Ammon's horn (tissue), 1 donor: ENCODE measurements at regions not wholly inside any gene's neighbourhood (a gene's known extent, or its start where the extent isn't known, plus 50 kb on each side); places are given as distances from the start of the nearest gene placed in this dataset.

Experiments used
- DNase-seq: peaks from one replicate; pipeline ENCODE4 v3.0.0-alpha.2; 2016; ENCODE audit warnings: low spot score

- no peak for DNase-seq
Observed at GRCh38 chr4:108399610-108400265, 220.6 kb upstream of the RPL34 start.

GRCh38 chr4:108398836-108399235 is 221.5 kb upstream of the RPL34 start:
- no peak for DNase-seq

GRCh38 chr4:108398316-108398715 is 222.1 kb upstream of the RPL34 start:
- DNase-seq: no peak

GRCh38 chr4:108397850-108398249 is 222.5 kb upstream of the RPL34 start:
- no peak for DNase-seq

- no peak for DNase-seq
Observed at GRCh38 chr4:108396900-108397497, 223.4 kb upstream of the RPL34 start.

GRCh38 chr4:108395786-108396185 is 224.6 kb upstream of the RPL34 start:
- no peak for DNase-seq

GRCh38 chr4:108393890-108394472 is 225.2 kb upstream of the LEF1 start:
- no peak for DNase-seq

- DNase-seq: no peak
Observed at GRCh38 chr4:108391701-108392455, 223.1 kb upstream of the LEF1 start.

GRCh38 chr4:108385076-108385475 is 216.3 kb upstream of the LEF1 start:
- DNase-seq: no peak

- no peak for DNase-seq
Observed at GRCh38 chr4:108384544-108384943, 215.8 kb upstream of the LEF1 start.

GRCh38 chr4:108383157-108383556 is 214.4 kb upstream of the LEF1 start:
- no peak for DNase-seq

GRCh38 chr4:108382751-108383150 is 214.0 kb upstream of the LEF1 start:
- no peak for DNase-seq

GRCh38 chr4:108378164-108378563 is 209.4 kb upstream of the LEF1 start:
- no peak for DNase-seq

- DNase-seq: no peak
Observed at GRCh38 chr4:108377021-108377420, 208.3 kb upstream of the LEF1 start.

- no peak for DNase-seq
Observed at GRCh38 chr4:108375434-108375833, 206.7 kb upstream of the LEF1 start.

GRCh38 chr4:108372681-108373080 is 203.9 kb upstream of the LEF1 start:
- no peak for DNase-seq

GRCh38 chr4:108371282-108371681 is 202.6 kb upstream of the LEF1 start:
- DNase-seq: no peak

- DNase-seq: no peak
Observed at GRCh38 chr4:108370291-108371141, 201.8 kb upstream of the LEF1 start.

GRCh38 chr4:108369035-108369655 is 200.4 kb upstream of the LEF1 start:
- DNase-seq: no peak

- no peak for DNase-seq
Observed at GRCh38 chr4:108367751-108368150, 199.0 kb upstream of the LEF1 start.

GRCh38 chr4:108366716-108367115 is 198.0 kb upstream of the LEF1 start:
- DNase-seq: no peak

GRCh38 chr4:108365551-108365950 is 196.8 kb upstream of the LEF1 start:
- DNase-seq: no peak
